HCT116 (cell line): ENCODE measurements at regions not wholly inside any gene's neighbourhood (a gene's known extent, or its start where the extent isn't known, plus 50 kb on each side); places are given as distances from the start of the nearest gene placed in this dataset.

Experiments used
- ATAC-seq: fragments of 200-7000 bp; cut with Tn5 transposase; 2 replicates; pipeline ENCODE4 v1.9.1; 2020; ENCODE audit warnings: mild to moderate bottlenecking, moderate library complexity
- BruUV-seq: library from RNA; stranded (reverse); fragments of 400-500 nt; replicated peaks from 2 replicates; lab custom pipeline; 2021; lab: Mats Ljungman, UMichigan
- CTCF ChIA-PET: fragments of 300-600 bp; sonication (Branson Sonifier 250); formaldehyde crosslinking; loops from one replicate; lab custom pipeline; 2021; ENCODE audit warnings: antibody characterized with exemption; lab: Charles Lee
- POLR2A ChIA-PET: fragments of 300-600, 350-600 bp; sonication (Branson Sonifier 250); formaldehyde crosslinking; loops from one replicate; lab custom pipeline; 2021; ENCODE audit warnings: antibody characterized with exemption; lab: Charles Lee
- RAD21 ChIA-PET, 2 experiments: fragments of 300-600 bp; sonication (Branson Sonifier 250); formaldehyde crosslinking; loops; one replicate each; lab custom pipeline; 2023; ENCODE audit warnings: low total read pairs in 2 of 2; ENCODE audit not compliant: uncharacterized antibody in 2 of 2, unreplicated experiment in 2 of 2, low non-redundant PET in 1 of 2; lab: Charles Lee
- DNase-seq: peaks from one replicate; pipeline ENCODE4 v3.0.0-alpha.2; 2010; ENCODE audit warnings: low read depth, low spot score
- H2AFZ ChIP-seq: fragments of 200-600 bp; shearing (Covaris generic), sonication (generic); 2 replicates; pipeline ENCODE4 v1.6.1; 2017; ENCODE audit warnings: low read depth, mixed run types, mixed read lengths, antibody characterized with exemption, low read length; ENCODE audit not compliant: poor library complexity, severe bottlenecking
- H3K27ac ChIP-seq: 2 replicates; pipeline ENCODE4 v1.5.1; 2012; ENCODE audit warnings: low read depth, low read length
- H3K27me3 ChIP-seq: fragments of 200-600 bp; sonication (generic); 2 replicates; pipeline ENCODE4 v1.6.1; 2016; ENCODE audit warnings: mixed run types, low read length, mixed read lengths; ENCODE audit not compliant: insufficient read depth
- H3K36me3 ChIP-seq, 2 experiments: fragments of 200-500 bp in 1 of 2; fragments of 200-600 bp in 1 of 2; sonication (Bioruptor generic) in 1 of 2; sonication (generic) in 1 of 2; 2 replicates each; pipeline versions ENCODE4 v1.5.1 to v1.6.1; 2014 to 2016; ENCODE audit warnings: low read length in 2 of 2, inconsistent platforms in 1 of 2, mixed read lengths in 1 of 2, mixed run types in 1 of 2; ENCODE audit not compliant: insufficient read depth in 2 of 2, control insufficient read depth in 1 of 2
- H3K4me1 ChIP-seq, 2 experiments: fragments of 200-600 bp in 1 of 2; sonication (generic) in 1 of 2; 2 replicates each; pipeline versions ENCODE4 v1.5.1 to v1.6.1; 2012 to 2017; ENCODE audit warnings: low read length in 2 of 2, inconsistent platforms in 1 of 2, mild to moderate bottlenecking in 1 of 2, mixed read lengths in 1 of 2, mixed run types in 1 of 2, moderate library complexity in 1 of 2; ENCODE audit not compliant: insufficient read depth in 2 of 2, control insufficient read depth in 1 of 2
- H3K4me2 ChIP-seq: fragments of 200-600 bp; sonication (generic); 2 replicates; pipeline ENCODE4 v1.6.1; 2017; ENCODE audit warnings: mixed run types, low read length, mixed read lengths
- H3K4me3 ChIP-seq, 2 experiments: fragments of 200-600 bp in 1 of 2; sonication (generic) in 1 of 2; replicated peaks in 1 of 2; 2 replicates each; pipeline ENCODE4 v1.5.1; 2011 to 2016; ENCODE audit warnings: low read length in 2 of 2, control low read depth in 1 of 2, low read depth in 1 of 2, mild to moderate bottlenecking in 1 of 2, mixed read lengths in 1 of 2, mixed run types in 1 of 2
- H3K79me2 ChIP-seq: fragments of 200-600 bp; sonication (generic); 2 replicates; pipeline ENCODE4 v1.6.1; 2017; ENCODE audit warnings: mild to moderate bottlenecking, mixed run types, low read length, moderate library complexity, mixed read lengths; ENCODE audit not compliant: insufficient read depth
- H3K9ac ChIP-seq: fragments of 200-600 bp; sonication (generic); 2 replicates; pipeline ENCODE4 v1.6.1; 2016; ENCODE audit warnings: low read length, mixed read lengths
- H3K9me2 ChIP-seq: fragments of 200-600 bp; sonication (generic), shearing (Covaris generic); 2 replicates; pipeline ENCODE4 v1.6.1; 2017; ENCODE audit warnings: mixed run types, mild to moderate bottlenecking, moderate library complexity; ENCODE audit not compliant: insufficient read depth
- H3K9me3 ChIP-seq, 2 experiments: fragments of 200-500 bp in 1 of 2; fragments of 200-600 bp in 1 of 2; sonication (Bioruptor generic) in 1 of 2; sonication (generic) in 1 of 2; 2 replicates each; pipeline ENCODE4 v1.6.1; 2014 to 2017; ENCODE audit warnings: low read length in 2 of 2, mixed read lengths in 2 of 2, inconsistent platforms in 1 of 2, low read depth in 1 of 2, mild to moderate bottlenecking in 1 of 2, mixed run types in 1 of 2, moderate library complexity in 1 of 2; ENCODE audit not compliant: control insufficient read depth in 1 of 2, insufficient read depth in 1 of 2
- H4K20me1 ChIP-seq: fragments of 200-600 bp; sonication (generic), shearing (Covaris generic); 2 replicates; pipeline ENCODE4 v1.6.1; 2017; ENCODE audit warnings: mixed run types, mild to moderate bottlenecking, moderate library complexity; ENCODE audit not compliant: insufficient read depth
- EGR1 ChIP-seq: IDR thresholded peaks from 2 replicates; pipeline ENCODE4 v1.6.1; 2012; ENCODE audit warnings: low read depth
- SP1 ChIP-seq: IDR thresholded peaks from 2 replicates; pipeline ENCODE4 v1.6.1; 2012; ENCODE audit warnings: low read depth
- TCF7L2 ChIP-seq: IDR thresholded peaks from 2 replicates; pipeline ENCODE4 v1.7.0; 2011; ENCODE audit warnings: borderline replicate concordance, inconsistent platforms; ENCODE audit not compliant: insufficient read depth, insufficient read length; ENCODE audit errors: extremely low read depth
- intact Hi-C: fragments of 100-400 bp; cut with micrococcal nuclease; formaldehyde crosslinking; loops from 2 replicates; pipeline ENCODE4 v1.10.0; 2022
- TF ChIP-seq, protein P1 (sequence below), 3 experiments: fragments of 200-600 bp in 1 of 3; sonication (generic) in 1 of 3; IDR thresholded peaks in 2 of 3; conservative IDR thresholded peaks in 1 of 3; 2 replicates each; pipeline ENCODE4 v1.5.1; 2012 to 2017; ENCODE audit warnings: low read depth in 2 of 3, low read length in 2 of 3, antibody characterized with exemption in 1 of 3, borderline replicate concordance in 1 of 3, control low read depth in 1 of 3, mild to moderate bottlenecking in 1 of 3, mixed read lengths in 1 of 3, mixed run types in 1 of 3, moderate library complexity in 1 of 3; ENCODE audit not compliant: insufficient read depth in 1 of 3
- TF ChIP-seq, protein P2 (sequence below): IDR thresholded peaks from 2 replicates; pipeline ENCODE4 v1.6.1; 2012; ENCODE audit warnings: low read depth

DNA sequence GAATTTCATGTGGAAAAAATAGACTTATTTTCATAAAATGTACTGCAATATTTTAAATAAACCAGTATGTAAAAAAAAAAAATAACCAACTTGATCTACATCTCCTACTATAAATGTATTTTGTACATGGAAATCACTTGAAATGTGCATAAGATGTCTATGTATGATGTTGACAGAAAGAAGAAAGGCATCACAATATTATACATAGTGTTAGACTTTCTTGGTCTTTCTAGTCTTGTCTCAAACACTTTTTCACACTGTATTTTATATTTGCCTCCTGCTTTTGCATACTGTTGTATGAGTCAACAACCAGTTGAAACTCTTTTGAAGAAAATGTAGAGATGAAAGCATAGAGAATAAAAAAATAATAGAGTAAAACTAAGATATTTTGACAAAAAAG is 352.4 kb upstream of the MGAT4C start:
- Histone ChIP-seq H3K36me3 (no peaks in the 10 kb centered on the region), H3K27ac (no peak overlapping the region), H2AFZ (no peak overlapping the region), H3K27me3 (no peaks in the 10 kb centered on the region), H3K4me3 (no peak overlapping the region), H3K4me2 (no peak overlapping the region), H4K20me1 (no peaks in the 10 kb centered on the region), H3K9me3 (no peaks in the 10 kb centered on the region), H3K4me1 (no peaks in the 10 kb centered on the region)
- BruUV-seq: no TSS peak
- POLR2A ChIA-PET: no interaction called here
- RAD21 ChIA-PET: no interaction called here
- ATAC-seq: no peak
- intact Hi-C loops: no loop called here
- no peak for TF ChIP-seq EGR1
- TF ChIP-seq, protein P1, sequence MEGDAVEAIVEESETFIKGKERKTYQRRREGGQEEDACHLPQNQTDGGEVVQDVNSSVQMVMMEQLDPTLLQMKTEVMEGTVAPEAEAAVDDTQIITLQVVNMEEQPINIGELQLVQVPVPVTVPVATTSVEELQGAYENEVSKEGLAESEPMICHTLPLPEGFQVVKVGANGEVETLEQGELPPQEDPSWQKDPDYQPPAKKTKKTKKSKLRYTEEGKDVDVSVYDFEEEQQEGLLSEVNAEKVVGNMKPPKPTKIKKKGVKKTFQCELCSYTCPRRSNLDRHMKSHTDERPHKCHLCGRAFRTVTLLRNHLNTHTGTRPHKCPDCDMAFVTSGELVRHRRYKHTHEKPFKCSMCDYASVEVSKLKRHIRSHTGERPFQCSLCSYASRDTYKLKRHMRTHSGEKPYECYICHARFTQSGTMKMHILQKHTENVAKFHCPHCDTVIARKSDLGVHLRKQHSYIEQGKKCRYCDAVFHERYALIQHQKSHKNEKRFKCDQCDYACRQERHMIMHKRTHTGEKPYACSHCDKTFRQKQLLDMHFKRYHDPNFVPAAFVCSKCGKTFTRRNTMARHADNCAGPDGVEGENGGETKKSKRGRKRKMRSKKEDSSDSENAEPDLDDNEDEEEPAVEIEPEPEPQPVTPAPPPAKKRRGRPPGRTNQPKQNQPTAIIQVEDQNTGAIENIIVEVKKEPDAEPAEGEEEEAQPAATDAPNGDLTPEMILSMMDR (IDR thresholded peaks at IDR 0.05 in 2 of 3, conservative IDR thresholded peaks at IDR 0.05 in 1 of 3; ENCODE audit: borderline replicate concordance in 1 of 3, insufficient read depth in 1 of 3, low read depth in 2 of 3, low read length in 2 of 3): no peak
- TF ChIP-seq, protein P2, sequence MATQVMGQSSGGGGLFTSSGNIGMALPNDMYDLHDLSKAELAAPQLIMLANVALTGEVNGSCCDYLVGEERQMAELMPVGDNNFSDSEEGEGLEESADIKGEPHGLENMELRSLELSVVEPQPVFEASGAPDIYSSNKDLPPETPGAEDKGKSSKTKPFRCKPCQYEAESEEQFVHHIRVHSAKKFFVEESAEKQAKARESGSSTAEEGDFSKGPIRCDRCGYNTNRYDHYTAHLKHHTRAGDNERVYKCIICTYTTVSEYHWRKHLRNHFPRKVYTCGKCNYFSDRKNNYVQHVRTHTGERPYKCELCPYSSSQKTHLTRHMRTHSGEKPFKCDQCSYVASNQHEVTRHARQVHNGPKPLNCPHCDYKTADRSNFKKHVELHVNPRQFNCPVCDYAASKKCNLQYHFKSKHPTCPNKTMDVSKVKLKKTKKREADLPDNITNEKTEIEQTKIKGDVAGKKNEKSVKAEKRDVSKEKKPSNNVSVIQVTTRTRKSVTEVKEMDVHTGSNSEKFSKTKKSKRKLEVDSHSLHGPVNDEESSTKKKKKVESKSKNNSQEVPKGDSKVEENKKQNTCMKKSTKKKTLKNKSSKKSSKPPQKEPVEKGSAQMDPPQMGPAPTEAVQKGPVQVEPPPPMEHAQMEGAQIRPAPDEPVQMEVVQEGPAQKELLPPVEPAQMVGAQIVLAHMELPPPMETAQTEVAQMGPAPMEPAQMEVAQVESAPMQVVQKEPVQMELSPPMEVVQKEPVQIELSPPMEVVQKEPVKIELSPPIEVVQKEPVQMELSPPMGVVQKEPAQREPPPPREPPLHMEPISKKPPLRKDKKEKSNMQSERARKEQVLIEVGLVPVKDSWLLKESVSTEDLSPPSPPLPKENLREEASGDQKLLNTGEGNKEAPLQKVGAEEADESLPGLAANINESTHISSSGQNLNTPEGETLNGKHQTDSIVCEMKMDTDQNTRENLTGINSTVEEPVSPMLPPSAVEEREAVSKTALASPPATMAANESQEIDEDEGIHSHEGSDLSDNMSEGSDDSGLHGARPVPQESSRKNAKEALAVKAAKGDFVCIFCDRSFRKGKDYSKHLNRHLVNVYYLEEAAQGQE: no peak
- TF ChIP-seq SP1: no peak
- TF ChIP-seq TCF7L2: no peak
- TF ChIP-seq, all 23 proteins: peak for 0
- Histone ChIP-seq H3K9ac (no peak overlapping the region), H3K79me2 (no peaks in the 10 kb centered on the region), H3K9me2 (no peaks in the 10 kb centered on the region)
- CTCF ChIA-PET: no interaction called here
- DNase-seq: no peak
